ENCODE measurements at regions not wholly inside any gene's neighbourhood (a gene's known extent, or its start where the extent isn't known, plus 50 kb on each side); places are given as distances from the start of the nearest gene placed in this dataset.

DNA sequence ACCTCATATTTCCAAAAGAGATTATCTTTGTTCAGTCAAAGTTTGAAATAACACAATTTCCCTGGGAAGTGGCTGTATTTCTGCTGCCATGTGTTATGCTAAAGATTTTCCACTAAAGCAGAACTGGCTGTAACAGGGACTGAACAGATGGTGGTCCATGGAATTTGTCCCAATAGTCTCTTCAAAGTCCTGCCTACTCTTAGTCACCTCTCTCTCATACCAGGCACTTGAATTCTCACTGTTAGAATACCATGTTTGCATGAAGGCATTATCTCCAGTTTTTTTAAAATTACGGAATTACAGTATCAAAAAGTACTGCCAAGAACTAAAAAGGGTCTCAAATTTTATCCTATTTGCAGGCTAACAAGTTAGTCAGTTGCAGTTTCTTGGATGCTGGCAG is 105.0 kb upstream of the HDDC2 start:
- intact Hi-C loops (cut with micrococcal nuclease), result no loop called here
- Histone ChIP-seq H3K9me3 (ENCODE audit: control extremely low read depth in 1 of 3, control insufficient read depth in 2 of 3, insufficient read depth in 1 of 3, low read length in 2 of 3) (no peaks in the 10 kb centered on the region), H2AFZ (ENCODE audit: insufficient read depth, low read depth, low read length, poor library complexity, severe bottlenecking) (no peak overlapping the region), H3K4me3 (ENCODE audit: control extremely low read depth in 1 of 5, extremely low read depth in 1 of 5, insufficient read depth in 1 of 5, low read depth in 2 of 5, low read length in 4 of 5) (no peak overlapping the region), H3K4me2 (replicated peaks; ENCODE audit: low read depth, low read length, poor library complexity, severe bottlenecking) (no peak overlapping the region), H3K27me3 (replicated peaks in 1 of 4; ENCODE audit: control extremely low read depth in 1 of 4, control insufficient read depth in 3 of 4, insufficient read depth in 4 of 4, low read length in 3 of 4) (no peaks in the 10 kb centered on the region), H3K4me1 (ENCODE audit: control insufficient read depth in 2 of 2, insufficient read depth in 2 of 2, low read length in 2 of 2) (no peaks in the 10 kb centered on the region), H3K9ac (ENCODE audit: low read length) (no peak overlapping the region), H4K20me1 (ENCODE audit: control insufficient read depth, insufficient read depth, low read length, poor library complexity, severe bottlenecking) (no peaks in the 10 kb centered on the region), H3K79me2 (ENCODE audit: control insufficient read depth, insufficient read depth, low read length) (no peaks in the 10 kb centered on the region), H3K36me3 (replicated peaks in 1 of 2; ENCODE audit: control extremely low read depth in 1 of 2, control insufficient read depth in 1 of 2, extremely low read depth in 1 of 2, insufficient read depth in 2 of 2, low read length in 1 of 2) (no peaks in the 10 kb centered on the region), H3K27ac (ENCODE audit: low read length in 2 of 2) (no peak overlapping the region)
- CTCF ChIA-PET, result no interaction called here
- no peak for DNase-seq
- Mint-ChIP-seq H3K9me3 (ENCODE audit: insufficient read depth) (peaks cover 1% of the 10 kb centered on the region), H3K4me1 (no peaks in the 10 kb centered on the region), H3K27me3 (no peaks in the 10 kb centered on the region), H3K4me3 (no peak overlapping the region), H3K27ac (no peak overlapping the region)
- no peak for TF ChIP-seq EZH2 (IDR thresholded peaks at IDR 0.05; ENCODE audit: borderline replicate concordance, insufficient read depth, low read depth, low read length, poor library complexity, severe bottlenecking)
- TF ChIP-seq, protein P1, sequence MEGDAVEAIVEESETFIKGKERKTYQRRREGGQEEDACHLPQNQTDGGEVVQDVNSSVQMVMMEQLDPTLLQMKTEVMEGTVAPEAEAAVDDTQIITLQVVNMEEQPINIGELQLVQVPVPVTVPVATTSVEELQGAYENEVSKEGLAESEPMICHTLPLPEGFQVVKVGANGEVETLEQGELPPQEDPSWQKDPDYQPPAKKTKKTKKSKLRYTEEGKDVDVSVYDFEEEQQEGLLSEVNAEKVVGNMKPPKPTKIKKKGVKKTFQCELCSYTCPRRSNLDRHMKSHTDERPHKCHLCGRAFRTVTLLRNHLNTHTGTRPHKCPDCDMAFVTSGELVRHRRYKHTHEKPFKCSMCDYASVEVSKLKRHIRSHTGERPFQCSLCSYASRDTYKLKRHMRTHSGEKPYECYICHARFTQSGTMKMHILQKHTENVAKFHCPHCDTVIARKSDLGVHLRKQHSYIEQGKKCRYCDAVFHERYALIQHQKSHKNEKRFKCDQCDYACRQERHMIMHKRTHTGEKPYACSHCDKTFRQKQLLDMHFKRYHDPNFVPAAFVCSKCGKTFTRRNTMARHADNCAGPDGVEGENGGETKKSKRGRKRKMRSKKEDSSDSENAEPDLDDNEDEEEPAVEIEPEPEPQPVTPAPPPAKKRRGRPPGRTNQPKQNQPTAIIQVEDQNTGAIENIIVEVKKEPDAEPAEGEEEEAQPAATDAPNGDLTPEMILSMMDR (IDR thresholded peaks at IDR 0.05), result no peak
- WGBS (ENCODE audit: insufficient coverage), result no CpG with 5 or more reads among the region's 1 CpG
- POLR2A ChIA-PET, result no interaction called here
- no peak for ATAC-seq (ENCODE audit: low read depth)

DNA sequence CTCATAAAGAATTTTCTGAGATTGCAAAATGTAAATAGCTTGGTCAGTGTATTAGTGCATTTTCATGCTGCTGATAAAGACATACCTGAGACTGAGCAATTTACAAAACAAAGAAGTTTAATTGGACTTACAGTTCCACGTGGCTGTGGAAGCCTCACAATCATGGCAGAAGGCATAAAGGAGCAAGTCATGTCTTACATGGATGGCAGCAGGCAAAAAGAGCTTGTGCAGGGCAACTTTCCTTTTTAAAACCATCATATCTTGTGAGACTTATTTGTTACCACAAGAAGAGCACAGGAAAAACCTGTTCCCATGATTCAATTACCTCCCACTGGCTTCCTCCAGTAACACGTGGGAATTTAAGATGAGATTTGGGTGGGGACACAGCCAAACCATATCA is 112.7 kb upstream of the HDDC2 start:
- Histone ChIP-seq H2AFZ (ENCODE audit: insufficient read depth, low read depth, low read length, poor library complexity, severe bottlenecking) (no peak overlapping the region), H3K4me3 (ENCODE audit: control extremely low read depth in 1 of 5, extremely low read depth in 1 of 5, insufficient read depth in 1 of 5, low read depth in 2 of 5, low read length in 4 of 5) (no peak overlapping the region), H3K4me2 (replicated peaks; ENCODE audit: low read depth, low read length, poor library complexity, severe bottlenecking) (no peak overlapping the region), H3K27ac (ENCODE audit: low read length in 2 of 2) (no peak overlapping the region), H3K27me3 (replicated peaks in 1 of 4; ENCODE audit: control extremely low read depth in 1 of 4, control insufficient read depth in 3 of 4, insufficient read depth in 4 of 4, low read length in 3 of 4) (no peaks in the 10 kb centered on the region), H3K79me2 (ENCODE audit: control insufficient read depth, insufficient read depth, low read length) (no peaks in the 10 kb centered on the region), H3K9ac (ENCODE audit: low read length) (no peak overlapping the region), H3K4me1 (ENCODE audit: control insufficient read depth in 2 of 2, insufficient read depth in 2 of 2, low read length in 2 of 2) (no peaks in the 10 kb centered on the region), H3K36me3 (replicated peaks in 1 of 2; ENCODE audit: control extremely low read depth in 1 of 2, control insufficient read depth in 1 of 2, extremely low read depth in 1 of 2, insufficient read depth in 2 of 2, low read length in 1 of 2) (no peaks in the 10 kb centered on the region), H4K20me1 (ENCODE audit: control insufficient read depth, insufficient read depth, low read length, poor library complexity, severe bottlenecking) (no peaks in the 10 kb centered on the region), H3K9me3 (ENCODE audit: control extremely low read depth in 1 of 3, control insufficient read depth in 2 of 3, insufficient read depth in 1 of 3, low read length in 2 of 3) (peaks cover 0 to 3% (median 0%) of the 10 kb centered on the region in 3 donors)
- ChIA-PET CTCF (interaction anchor here (0.9 kb wide), 1 partner anchor 101 kb away, joined by 3 read pairs; no protein-coding TSS in a partner anchor), POLR2A (no interaction called here)
- H3K27me3 Mint-ChIP-seq, result no peaks in the 10 kb centered on the region
- TF ChIP-seq, protein P1 (IDR thresholded peaks at IDR 0.05), result no peak
- no peak for TF ChIP-seq EZH2 (IDR thresholded peaks at IDR 0.05; ENCODE audit: borderline replicate concordance, insufficient read depth, low read depth, low read length, poor library complexity, severe bottlenecking)
- WGBS (ENCODE audit: insufficient coverage), result 50% methylated on average over 1 of the region's 2 CpGs
- H3K27ac Mint-ChIP-seq, result no peak overlapping the region
- ATAC-seq (ENCODE audit: low read depth), result no peak
- H3K4me3 Mint-ChIP-seq, result no peak overlapping the region
- intact Hi-C loops (cut with micrococcal nuclease), result no loop called here
- no peaks in the 10 kb centered on the region for H3K9me3 Mint-ChIP-seq (ENCODE audit: insufficient read depth)
- no peaks in the 10 kb centered on the region for H3K4me1 Mint-ChIP-seq
- no peak for DNase-seq
